ENCODE measurements at regions not wholly inside any gene's neighbourhood (a gene's known extent, or its start where the extent isn't known, plus 50 kb on each side); places are given as distances from the start of the nearest gene placed in this dataset.

DNA sequence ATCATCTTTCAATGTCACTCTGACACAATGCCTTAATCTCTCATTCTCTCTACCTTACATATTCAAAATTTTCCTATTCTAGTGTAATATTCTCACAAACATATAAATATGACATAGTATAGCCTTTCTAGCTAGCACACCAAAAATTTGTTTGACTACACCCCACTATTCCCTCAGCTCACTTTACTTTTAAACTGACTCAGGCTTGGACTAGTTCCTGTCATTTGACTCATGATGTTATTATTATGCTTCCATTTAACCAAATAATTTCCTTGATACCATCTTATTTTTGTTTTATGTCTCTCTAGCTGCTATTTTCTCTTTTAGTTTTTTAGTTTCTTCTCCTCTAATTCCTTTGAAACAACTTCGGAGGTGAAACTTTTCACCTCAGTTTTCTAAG lies 1745.6 kb upstream of the PCDH20 start (continued):
- TF ChIP-seq AR (CRISPR knock-in tag; IDR thresholded peaks at IDR 0.05) (no peak), PRDM15 (CRISPR knock-in tag; IDR thresholded peaks at IDR 0.05) (no peak), TEAD1 (CRISPR knock-in tag; IDR thresholded peaks at IDR 0.05) (no peak)
- TF ChIP-seq, protein P1, sequence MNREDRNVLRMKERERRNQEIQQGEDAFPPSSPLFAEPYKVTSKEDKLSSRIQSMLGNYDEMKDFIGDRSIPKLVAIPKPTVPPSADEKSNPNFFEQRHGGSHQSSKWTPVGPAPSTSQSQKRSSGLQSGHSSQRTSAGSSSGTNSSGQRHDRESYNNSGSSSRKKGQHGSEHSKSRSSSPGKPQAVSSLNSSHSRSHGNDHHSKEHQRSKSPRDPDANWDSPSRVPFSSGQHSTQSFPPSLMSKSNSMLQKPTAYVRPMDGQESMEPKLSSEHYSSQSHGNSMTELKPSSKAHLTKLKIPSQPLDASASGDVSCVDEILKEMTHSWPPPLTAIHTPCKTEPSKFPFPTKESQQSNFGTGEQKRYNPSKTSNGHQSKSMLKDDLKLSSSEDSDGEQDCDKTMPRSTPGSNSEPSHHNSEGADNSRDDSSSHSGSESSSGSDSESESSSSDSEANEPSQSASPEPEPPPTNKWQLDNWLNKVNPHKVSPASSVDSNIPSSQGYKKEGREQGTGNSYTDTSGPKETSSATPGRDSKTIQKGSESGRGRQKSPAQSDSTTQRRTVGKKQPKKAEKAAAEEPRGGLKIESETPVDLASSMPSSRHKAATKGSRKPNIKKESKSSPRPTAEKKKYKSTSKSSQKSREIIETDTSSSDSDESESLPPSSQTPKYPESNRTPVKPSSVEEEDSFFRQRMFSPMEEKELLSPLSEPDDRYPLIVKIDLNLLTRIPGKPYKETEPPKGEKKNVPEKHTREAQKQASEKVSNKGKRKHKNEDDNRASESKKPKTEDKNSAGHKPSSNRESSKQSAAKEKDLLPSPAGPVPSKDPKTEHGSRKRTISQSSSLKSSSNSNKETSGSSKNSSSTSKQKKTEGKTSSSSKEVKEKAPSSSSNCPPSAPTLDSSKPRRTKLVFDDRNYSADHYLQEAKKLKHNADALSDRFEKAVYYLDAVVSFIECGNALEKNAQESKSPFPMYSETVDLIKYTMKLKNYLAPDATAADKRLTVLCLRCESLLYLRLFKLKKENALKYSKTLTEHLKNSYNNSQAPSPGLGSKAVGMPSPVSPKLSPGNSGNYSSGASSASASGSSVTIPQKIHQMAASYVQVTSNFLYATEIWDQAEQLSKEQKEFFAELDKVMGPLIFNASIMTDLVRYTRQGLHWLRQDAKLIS (CRISPR knock-in tag; IDR thresholded peaks at IDR 0.05; ENCODE audit: borderline replicate concordance): no peak
- TF ChIP-seq, protein P2, sequence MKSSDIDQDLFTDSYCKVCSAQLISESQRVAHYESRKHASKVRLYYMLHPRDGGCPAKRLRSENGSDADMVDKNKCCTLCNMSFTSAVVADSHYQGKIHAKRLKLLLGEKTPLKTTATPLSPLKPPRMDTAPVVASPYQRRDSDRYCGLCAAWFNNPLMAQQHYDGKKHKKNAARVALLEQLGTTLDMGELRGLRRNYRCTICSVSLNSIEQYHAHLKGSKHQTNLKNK (CRISPR knock-in tag; IDR thresholded peaks at IDR 0.05): no peak

DNA sequence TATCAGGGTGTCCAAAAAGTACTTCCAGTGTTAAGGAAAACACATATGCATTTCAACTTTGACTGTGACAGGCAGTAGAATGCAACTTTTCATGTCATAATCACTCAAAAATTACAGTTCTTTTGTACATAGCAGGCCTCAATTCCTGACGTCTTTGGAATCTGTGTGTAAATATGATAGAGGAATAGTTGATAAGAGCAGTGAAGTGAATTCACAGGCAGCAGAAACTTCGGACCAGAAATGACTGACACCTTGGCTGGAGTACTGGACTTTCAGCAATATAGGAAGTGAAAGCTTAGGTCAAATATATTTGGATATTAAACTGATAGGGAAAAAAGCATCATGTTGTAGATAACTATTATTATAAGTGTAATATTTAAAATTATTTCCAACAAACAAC lies 1741.2 kb upstream of the PCDH20 start:
- ATAC-seq: no peak
- TF ChIP-seq USF2 (CRISPR knock-in tag; IDR thresholded peaks at IDR 0.05): no peak
- TF ChIP-seq NR2C2 (CRISPR knock-in tag; IDR thresholded peaks at IDR 0.05): no peak
- no peak for TF ChIP-seq FOXJ3 (CRISPR knock-in tag; IDR thresholded peaks at IDR 0.05; ENCODE audit: borderline replicate concordance)
- TF ChIP-seq ZSCAN18 (CRISPR knock-in tag; IDR thresholded peaks at IDR 0.05): no peak
- TF ChIP-seq PRDM15 (CRISPR knock-in tag; IDR thresholded peaks at IDR 0.05): no peak
- no peak for TF ChIP-seq CREM (CRISPR knock-in tag; IDR thresholded peaks at IDR 0.05)
- no peak for TF ChIP-seq MYBL2 (CRISPR knock-in tag; IDR thresholded peaks at IDR 0.05)
- TF ChIP-seq CDX4 (CRISPR knock-in tag; IDR thresholded peaks at IDR 0.05; ENCODE audit: borderline replicate concordance): no peak
- TF ChIP-seq FOXP4 (CRISPR knock-in tag; IDR thresholded peaks at IDR 0.05): no peak
- TF ChIP-seq ESRRA (CRISPR knock-in tag; IDR thresholded peaks at IDR 0.05; ENCODE audit: borderline replicate concordance): no peak
- TF ChIP-seq ZNF138 (CRISPR knock-in tag; conservative IDR thresholded peaks at IDR 0.05): no peak
- TF ChIP-seq ZNF232 (CRISPR knock-in tag; IDR thresholded peaks at IDR 0.05): no peak
- no peaks in the 10 kb centered on the region for H3K27me3 Mint-ChIP-seq (ENCODE audit: low read depth)
- peaks cover 6% of the 10 kb centered on the region for H3K9me3 Mint-ChIP-seq
- H3K27ac Mint-ChIP-seq: no peak overlapping the region
- DNase-seq (ENCODE audit: low spot score): no peak
- H3K4me3 Mint-ChIP-seq: no peak overlapping the region
- ChIA-PET CTCF (no interaction called here), POLR2A (no interaction called here)
- H3K4me1 Mint-ChIP-seq: no peaks in the 10 kb centered on the region
- H3K36me3 Mint-ChIP-seq: no peaks in the 10 kb centered on the region
